A549 (cell line): ENCODE measurements at regions not wholly inside any gene's neighbourhood (a gene's known extent, or its start where the extent isn't known, plus 50 kb on each side); places are given as distances from the start of the nearest gene placed in this dataset.

Source experiments
- ATAC-seq, 2 experiments: fragments of 200-7000 bp in 1 of 2; fragments of >200 bp in 1 of 2; cut with Nextera tagmentation in 1 of 2; cut with Tn5 transposase in 1 of 2; 3 replicates each; pipeline versions ENCODE4 v1.8.0 to v1.9.1; 2018 to 2020; ENCODE audit warnings: mild to moderate bottlenecking in 1 of 2, moderate library complexity in 1 of 2
- CTCF ChIA-PET: fragments of 300-600 bp; sonication (Branson Sonifier 250); formaldehyde crosslinking; extraction: SDS; loops from one replicate; lab custom pipeline; 2021; ENCODE audit warnings: antibody characterized with exemption, inconsistent platforms; lab: Yijun Ruan, JAX
- POLR2A ChIA-PET: fragments of 350-600 bp; formaldehyde crosslinking; extraction: SDS; loops from one replicate; lab custom pipeline; 2021; ENCODE audit warnings: antibody characterized with exemption, inconsistent platforms; lab: Yijun Ruan, JAX
- DNase-seq, 2 experiments: peaks; one replicate each; pipeline versions ENCODE4 v3.0.0 to v3.0.0-alpha.2; 2011 to 2016; ENCODE audit warnings: low read depth in 1 of 2, low spot score in 1 of 2
- FAIRE-seq: peaks from 2 replicates; lab custom pipeline; 2011; peaks lifted over from hg19 to GRCh38; lab: Jason Lieb, UNC
- H3K27ac ChIP-seq, 2 experiments: fragments of >200 bp; sonication (Bioruptor Twin); formaldehyde crosslinking; 3 replicates each; pipeline ENCODE4 v1.5.1; 2016 to 2017
- H3K4me1 ChIP-seq: fragments of >200 bp; sonication (Bioruptor Twin); formaldehyde crosslinking; 3 replicates; pipeline ENCODE4 v1.6.1; 2016
- H3K4me2 ChIP-seq: fragments of >200 bp; sonication (Bioruptor Twin); formaldehyde crosslinking; 3 replicates; pipeline ENCODE4 v1.6.1; 2016
- H3K4me3 ChIP-seq: fragments of >200 bp; sonication (Bioruptor Twin); formaldehyde crosslinking; 3 replicates; pipeline ENCODE4 v1.5.1; 2016
- H3K9me3 ChIP-seq: fragments of >200 bp; sonication (Bioruptor Twin); formaldehyde crosslinking; 3 replicates; pipeline ENCODE4 v1.6.1; 2016
- CBX8 ChIP-seq: fragments of 200-600 bp; sonication (generic); IDR thresholded peaks from 2 replicates; pipeline ENCODE4 v1.6.1; 2016
- CHD2 ChIP-seq: fragments of 150-350 bp; IDR thresholded peaks from 2 replicates; pipeline ENCODE4 v1.6.1; 2014; ENCODE audit warnings: low read length; ENCODE audit not compliant: partially characterized antibody
- CTCF ChIP-seq: fragments of >200 bp; sonication (Bioruptor Twin); formaldehyde crosslinking; IDR thresholded peaks from 3 replicates; pipeline ENCODE4 v1.5.1; 2016
- E2F6 ChIP-seq: IDR thresholded peaks from 2 replicates; pipeline ENCODE4 v1.6.1; 2012; ENCODE audit warnings: low read depth, borderline replicate concordance
- FOSB ChIP-seq: fragments of 250-450 bp; sonication (Bioruptor Pico); IDR thresholded peaks from 2 replicates; pipeline ENCODE4 v1.5.0; 2020; ENCODE audit warnings: mild to moderate bottlenecking, moderate library complexity
- FOSL2 ChIP-seq, 2 experiments: fragments of 450-650 bp in 1 of 2; fragments of >200 bp in 1 of 2; sonication (Bioruptor Twin) in 1 of 2; formaldehyde crosslinking; IDR thresholded peaks; 2 replicates each; pipeline versions ENCODE4 v1.5.0 to v1.6.1; 2016 to 2020; ENCODE audit warnings: mild to moderate bottlenecking in 1 of 2, moderate library complexity in 1 of 2
- FOXS1 ChIP-seq: fragments of 250-450 bp; sonication (Bioruptor Pico); IDR thresholded peaks from 2 replicates; pipeline ENCODE4 v1.5.0; 2020; ENCODE audit warnings: mild to moderate bottlenecking, moderate library complexity
- HEYL ChIP-seq: fragments of 250-450 bp; sonication (Bioruptor Pico); IDR thresholded peaks from 2 replicates; pipeline ENCODE4 v1.8.0; 2021; ENCODE audit warnings: mild to moderate bottlenecking, moderate library complexity
- MAZ ChIP-seq: fragments of 150-350 bp; IDR thresholded peaks from 2 replicates; pipeline ENCODE4 v1.6.1; 2014; ENCODE audit warnings: antibody characterized with exemption, low read depth, low read length, borderline replicate concordance
- MYC ChIP-seq: IDR thresholded peaks from 2 replicates; pipeline ENCODE4 v1.6.1; 2012; ENCODE audit warnings: mild to moderate bottlenecking, inconsistent platforms, low read length, improper control_type of control experiment, borderline replicate concordance
- NPAS2 ChIP-seq: fragments of 250-450 bp; sonication (Bioruptor Pico); IDR thresholded peaks from 2 replicates; pipeline ENCODE4 v1.8.0; 2022; ENCODE audit warnings: mild to moderate bottlenecking, moderate library complexity, borderline replicate concordance
- RAD21 ChIP-seq, 2 experiments: fragments of >200 bp in 1 of 2; sonication (Bioruptor Twin) in 1 of 2; formaldehyde crosslinking in 1 of 2; IDR thresholded peaks in 1 of 2; conservative IDR thresholded peaks in 1 of 2; 2 replicates in 1 of 2; 3 replicates in 1 of 2; pipeline ENCODE4 v1.6.1; 2012 to 2018; ENCODE audit warnings: inconsistent platforms in 1 of 2
- RCOR1 ChIP-seq: fragments of 150-350 bp; IDR thresholded peaks from 2 replicates; pipeline ENCODE4 v1.6.1; 2014; ENCODE audit warnings: antibody characterized with exemption, low read length, low read depth
- REST ChIP-seq: fragments of 200-600 bp; sonication (generic); IDR thresholded peaks from 2 replicates; pipeline ENCODE4 v1.6.1; 2016; ENCODE audit warnings: antibody characterized with exemption, mild to moderate bottlenecking, moderate library complexity
- RFX5 ChIP-seq: fragments of 450-650 bp; IDR thresholded peaks from 2 replicates; pipeline ENCODE4 v1.7.1; 2014; ENCODE audit warnings: antibody characterized with exemption, mild to moderate bottlenecking, moderate library complexity
- SREBF2 ChIP-seq: fragments of 450-650 bp; IDR thresholded peaks from 2 replicates; pipeline ENCODE4 v1.6.1; 2014; ENCODE audit warnings: mild to moderate bottlenecking, moderate library complexity
- ZFP36 ChIP-seq: fragments of 450-650 bp; IDR thresholded peaks from 2 replicates; pipeline ENCODE4 v1.6.1; 2014; ENCODE audit warnings: borderline replicate concordance; ENCODE audit not compliant: partially characterized antibody
- ZNF302 ChIP-seq: fragments of 250-450 bp; sonication (Bioruptor Pico); IDR thresholded peaks from 2 replicates; pipeline ENCODE4 v1.9.0; 2021; ENCODE audit warnings: inconsistent platforms, mild to moderate bottlenecking, moderate library complexity
- ZSCAN20 ChIP-seq: fragments of 250-450 bp; sonication (Bioruptor Pico); IDR thresholded peaks from 2 replicates; pipeline ENCODE4 v1.8.0; 2022; ENCODE audit warnings: mild to moderate bottlenecking, moderate library complexity
- WGBS: methylation state at CpG from one replicate; pipeline ENCODE4 v1.1.6; 2017; ENCODE audit errors: missing lambda C conversion rate; 5-methylcytosine and 5-hydroxymethylcytosine counted together
- TF ChIP-seq, protein P1 (sequence below): fragments of >200 bp; sonication (Bioruptor Twin); formaldehyde crosslinking; IDR thresholded peaks from 2 replicates; pipeline ENCODE4 v1.6.1; 2016
- TF ChIP-seq, protein P2 (sequence below): fragments of >200 bp; sonication (Bioruptor Twin); formaldehyde crosslinking; IDR thresholded peaks from 3 replicates; pipeline ENCODE4 v1.6.1; 2016

GRCh38 chr3:96259-96658 is 100.3 kb upstream of the CHL1 start:
- no peak for TF ChIP-seq ZFP36
- TF ChIP-seq FOSL2 (IDR thresholded peaks at IDR 0.05) = no peak
- no peak for TF ChIP-seq FOSL2 (CRISPR knock-in tag; IDR thresholded peaks at IDR 0.05)
- TF ChIP-seq ZNF302 = no peak
- TF ChIP-seq, protein P1, sequence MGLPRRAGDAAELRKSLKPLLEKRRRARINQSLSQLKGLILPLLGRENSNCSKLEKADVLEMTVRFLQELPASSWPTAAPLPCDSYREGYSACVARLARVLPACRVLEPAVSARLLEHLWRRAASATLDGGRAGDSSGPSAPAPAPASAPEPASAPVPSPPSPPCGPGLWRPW = no peak
- no peak for TF ChIP-seq MAZ
- TF ChIP-seq MYC = no peak
- TF ChIP-seq REST = no peak
- no peak for TF ChIP-seq HEYL (CRISPR knock-in tag)
- TF ChIP-seq, protein P2, sequence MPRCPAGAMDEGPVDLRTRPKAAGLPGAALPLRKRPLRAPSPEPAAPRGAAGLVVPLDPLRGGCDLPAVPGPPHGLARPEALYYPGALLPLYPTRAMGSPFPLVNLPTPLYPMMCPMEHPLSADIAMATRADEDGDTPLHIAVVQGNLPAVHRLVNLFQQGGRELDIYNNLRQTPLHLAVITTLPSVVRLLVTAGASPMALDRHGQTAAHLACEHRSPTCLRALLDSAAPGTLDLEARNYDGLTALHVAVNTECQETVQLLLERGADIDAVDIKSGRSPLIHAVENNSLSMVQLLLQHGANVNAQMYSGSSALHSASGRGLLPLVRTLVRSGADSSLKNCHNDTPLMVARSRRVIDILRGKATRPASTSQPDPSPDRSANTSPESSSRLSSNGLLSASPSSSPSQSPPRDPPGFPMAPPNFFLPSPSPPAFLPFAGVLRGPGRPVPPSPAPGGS = no peak
- TF ChIP-seq E2F6 = no peak
- TF ChIP-seq CHD2 = no peak
- TF ChIP-seq RCOR1 = no peak
- TF ChIP-seq CBX8 = no peak
- POLR2A ChIA-PET = no interaction called here
- ATAC-seq = no peak

DNA sequence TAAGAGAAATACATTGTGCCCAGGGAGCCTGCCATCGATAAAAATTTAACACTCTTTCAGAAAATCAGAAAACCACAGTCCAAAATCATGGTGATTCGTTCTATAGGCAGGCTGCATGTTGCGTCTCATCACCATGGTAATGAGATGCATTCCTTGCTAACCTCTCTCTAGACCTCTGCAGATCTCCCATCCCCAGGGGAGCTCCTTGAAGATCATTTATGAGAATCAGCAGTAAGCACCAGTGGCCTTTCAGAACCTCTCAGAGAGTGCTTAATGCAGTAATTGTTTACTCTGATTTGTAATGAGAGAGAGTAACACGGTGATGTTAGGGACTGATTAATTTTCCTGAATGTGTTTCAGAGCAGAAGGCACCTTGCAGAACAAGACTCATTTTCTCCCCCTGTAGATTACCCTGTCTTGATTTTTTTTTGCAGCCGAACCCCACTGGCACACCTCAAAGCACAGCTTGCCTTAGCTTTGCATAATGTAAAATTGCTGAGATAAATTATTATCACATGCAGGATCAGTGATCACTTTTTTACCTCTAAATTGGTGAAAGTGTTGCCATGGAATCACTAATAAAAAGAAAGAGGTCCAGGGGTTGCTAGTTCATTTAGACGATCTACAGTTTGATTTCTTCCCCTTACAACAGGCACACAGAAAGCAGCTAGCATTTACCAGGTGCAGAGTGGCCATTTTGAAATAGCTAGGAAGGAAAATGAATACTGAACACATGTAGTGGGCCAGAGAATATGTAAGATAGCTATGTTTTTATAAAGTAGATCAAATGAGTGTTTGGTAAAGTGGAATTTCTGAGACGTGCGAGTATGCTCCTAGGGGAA is 98.9 kb upstream of the CHL1 start:
- no peak for DNase-seq
- H3K4me3 ChIP-seq = no peak overlapping the region
- no peak for FAIRE-seq
- no peak overlapping the region for H3K4me2 ChIP-seq
- ChIA-PET POLR2A (no interaction called here), CTCF (no interaction called here)
- ATAC-seq = no peak
- 18% methylated on average over 8 of the region's 8 CpGs for WGBS
- H3K9me3 ChIP-seq = no peaks in the 10 kb centered on the region
- no peaks in the 10 kb centered on the region for H3K4me1 ChIP-seq
- TF ChIP-seq SREBF2 (no peak), NPAS2 (no peak), CHD2 (no peak), ZSCAN20 (no peak), CTCF (no peak), HEYL (CRISPR knock-in tag) (no peak), FOSB (no peak), RAD21 (conservative IDR thresholded peaks at IDR 0.05 in 1 of 2, IDR thresholded peaks at IDR 0.05 in 1 of 2) (no peak), FOXS1 (CRISPR knock-in tag) (no peak), ZNF302 (no peak), RFX5 (no peak), FOSL2 (IDR thresholded peaks at IDR 0.05) (no peak), FOSL2 (CRISPR knock-in tag; IDR thresholded peaks at IDR 0.05) (no peak)
- TF ChIP-seq, all 56 proteins: peak for 0
- H3K27ac ChIP-seq = no peak overlapping the region

More at GRCh38 chr3:96259-96658, 100.3 kb upstream of the CHL1 start:
- WGBS = 7% methylated on average over 4 of the region's 4 CpGs
- Histone ChIP-seq H3K9me3 (no peaks in the 10 kb centered on the region), H3K27ac (no peak overlapping the region), H3K4me3 (no peak overlapping the region), H3K4me2 (no peak overlapping the region), H3K4me1 (no peaks in the 10 kb centered on the region)
- CTCF ChIA-PET = no interaction called here
- DNase-seq (no peak), FAIRE-seq (no peak)
